ENCODE measurements at regions not wholly inside any gene's neighbourhood (a gene's known extent, or its start where the extent isn't known, plus 50 kb on each side); places are given as distances from the start of the nearest gene placed in this dataset.

DNA sequence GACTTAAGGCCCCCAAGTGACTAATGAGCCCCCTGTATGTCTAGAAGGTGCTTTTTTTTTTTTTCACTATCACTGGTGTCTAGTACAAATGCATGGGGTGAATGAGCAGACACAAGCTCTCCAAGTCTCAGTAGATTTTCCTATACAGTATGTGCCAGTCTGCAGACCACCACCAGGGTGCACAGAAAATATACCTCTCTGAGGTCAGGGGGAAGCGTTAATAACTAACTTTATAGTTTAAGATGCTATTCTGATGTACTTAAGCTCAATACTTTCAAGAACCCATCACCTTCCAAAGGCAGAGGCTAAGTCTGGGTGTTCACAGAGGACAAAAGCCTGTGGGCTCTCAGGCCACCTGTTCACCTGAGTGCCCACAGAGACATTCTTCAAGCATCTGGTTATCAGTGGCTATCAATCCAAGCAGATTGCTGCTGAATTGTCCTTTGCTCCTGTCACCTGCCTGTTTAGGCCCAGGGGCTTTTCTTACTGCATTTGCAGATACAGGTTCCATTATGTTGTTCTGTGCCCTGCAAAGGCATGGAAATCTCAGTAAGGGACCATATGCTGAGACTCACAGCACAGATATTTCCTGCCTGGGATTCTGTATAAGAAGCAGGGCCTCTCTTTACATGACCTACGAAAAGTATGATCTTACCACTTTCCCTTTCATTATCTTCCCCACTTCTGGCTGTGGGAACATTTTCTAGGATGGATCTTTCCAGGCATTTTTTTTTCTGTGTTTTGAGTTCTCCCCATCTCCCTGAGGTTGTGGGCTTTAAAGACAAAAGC is 534.6 kb downstream of the TNS1 start:
- no peak for DNase-seq

DNA sequence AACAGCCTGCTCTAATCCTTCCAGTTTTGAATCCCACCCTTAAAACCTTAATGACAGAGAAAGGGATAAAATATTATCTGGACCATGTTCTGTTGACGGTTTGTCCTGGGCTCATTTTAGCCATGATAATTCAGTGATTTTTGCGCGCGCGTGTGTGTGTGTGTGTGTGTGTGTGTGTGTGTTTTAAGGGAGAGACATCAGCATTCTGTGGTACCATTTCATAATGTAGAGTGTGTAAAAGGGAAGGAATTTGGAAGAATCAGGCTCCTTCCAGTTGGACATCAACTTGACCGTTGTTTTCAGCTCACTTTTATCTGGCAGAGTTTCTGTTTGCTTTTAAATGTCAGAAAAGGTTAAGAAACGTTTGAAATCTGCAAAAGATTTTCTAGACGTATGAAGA is 535.5 kb downstream of the TNS1 start:
- no peak for DNase-seq

DNA sequence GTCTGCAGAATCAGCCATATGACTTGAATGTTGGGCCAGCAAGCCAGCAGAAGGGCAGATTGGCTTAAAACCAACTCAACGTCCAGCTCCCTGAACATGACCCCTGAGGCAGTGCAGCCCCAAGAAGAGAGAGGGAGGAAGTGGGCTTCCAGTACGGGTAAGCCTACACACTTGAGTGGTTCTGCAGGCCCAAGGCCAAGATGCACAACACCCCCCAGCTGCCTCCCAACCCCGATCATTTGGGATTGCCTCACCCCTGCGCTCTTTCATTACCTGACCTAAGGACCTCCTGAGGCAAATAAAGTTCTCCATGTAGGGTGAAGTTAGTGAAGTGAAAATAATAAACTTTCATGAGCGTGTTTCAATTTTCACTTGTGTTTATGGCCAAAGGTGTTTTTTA is 536.0 kb downstream of the TNS1 start:
- DNase-seq, result no peak

DNA sequence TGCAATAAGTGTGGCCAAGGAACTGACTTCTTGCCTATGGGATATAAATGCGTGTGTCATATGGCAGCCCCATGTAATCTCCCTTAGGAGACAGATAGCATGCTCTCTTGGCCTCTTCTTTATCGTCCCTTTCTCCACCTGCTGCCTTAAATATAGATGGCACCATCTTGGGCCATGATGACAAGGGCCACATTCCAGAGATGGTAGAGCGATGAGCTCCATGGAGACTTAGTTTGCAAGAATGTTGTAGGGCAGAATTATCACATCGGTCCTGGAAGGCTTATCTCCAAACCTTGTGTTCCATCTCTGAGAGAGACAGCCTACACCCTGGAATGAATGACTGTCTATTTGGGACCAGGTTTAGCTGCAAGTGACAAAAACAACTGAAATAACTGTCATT is 536.7 kb downstream of the TNS1 start:
- no peak for DNase-seq

DNA sequence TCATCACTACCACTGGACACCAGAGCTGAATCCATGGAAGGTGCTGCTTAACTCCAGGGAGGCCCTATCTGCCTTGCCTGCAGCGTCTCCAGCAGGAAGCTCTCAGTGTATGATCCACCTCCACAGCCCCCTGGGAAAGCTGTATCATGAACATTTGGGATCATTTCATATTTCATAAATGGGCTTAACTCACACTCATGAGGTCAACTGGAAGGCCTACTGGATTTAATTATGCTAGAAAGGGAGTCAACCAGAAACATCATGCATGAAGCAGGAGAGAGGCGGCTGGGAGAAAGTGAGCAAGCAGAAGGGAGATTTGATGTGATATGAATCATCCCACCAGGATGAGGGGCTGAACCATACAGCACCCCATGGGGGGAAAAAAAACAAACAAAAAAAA is 537.7 kb downstream of the TNS1 start:
- DNase-seq, result no peak

DNA sequence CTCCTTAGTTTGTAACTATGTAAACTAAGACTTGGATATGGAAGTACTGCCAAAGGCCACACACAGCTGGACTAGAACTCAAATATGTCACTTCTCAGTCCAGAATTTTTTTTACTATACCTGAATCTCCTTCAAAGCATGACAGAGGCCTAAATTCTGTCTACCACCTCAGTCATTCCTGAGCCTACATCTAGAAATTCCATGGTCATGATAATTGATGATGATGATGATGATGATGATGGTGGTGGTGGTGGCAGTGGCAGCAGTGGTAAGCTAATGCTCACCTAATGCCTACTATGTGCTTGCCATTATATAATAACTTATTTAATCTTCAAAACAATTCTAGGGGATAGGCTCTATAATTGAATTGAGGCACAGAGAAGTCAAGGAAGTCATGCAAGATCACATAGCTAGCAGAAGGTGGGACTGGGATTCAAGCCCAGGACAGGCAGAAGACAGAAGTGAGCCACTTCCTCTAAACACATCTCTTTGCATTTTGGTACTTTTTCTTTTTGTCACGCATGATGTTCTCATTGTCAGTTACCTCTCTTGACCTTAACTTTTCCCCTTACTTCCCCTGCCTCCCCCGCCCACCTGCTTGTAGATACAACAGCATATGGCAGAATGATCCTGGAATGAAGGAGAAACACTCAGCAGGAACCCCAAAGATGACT is 539.3 kb downstream of the TNS1 start:
- no peak for DNase-seq

DNA sequence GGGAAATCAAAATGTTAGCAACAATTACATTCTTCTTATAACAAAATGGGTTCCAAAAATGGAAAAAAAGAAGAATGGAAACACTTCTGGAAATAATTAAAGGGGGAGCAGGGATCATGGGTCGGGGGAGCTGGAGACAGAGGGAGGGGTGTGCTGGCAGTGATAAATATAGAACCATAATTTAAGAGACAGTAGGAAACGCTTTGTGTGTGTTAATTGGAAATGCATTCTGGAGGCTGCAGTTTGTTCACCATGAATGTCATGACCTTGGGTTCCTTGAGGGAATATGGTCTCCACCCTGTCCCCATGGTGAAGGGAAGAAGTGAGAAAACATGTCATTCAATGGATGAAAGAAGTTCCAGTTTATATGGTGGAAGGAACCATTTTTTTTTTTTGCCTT is 540.7 kb downstream of the TNS1 start:
- DNase-seq, result no peak

DNA sequence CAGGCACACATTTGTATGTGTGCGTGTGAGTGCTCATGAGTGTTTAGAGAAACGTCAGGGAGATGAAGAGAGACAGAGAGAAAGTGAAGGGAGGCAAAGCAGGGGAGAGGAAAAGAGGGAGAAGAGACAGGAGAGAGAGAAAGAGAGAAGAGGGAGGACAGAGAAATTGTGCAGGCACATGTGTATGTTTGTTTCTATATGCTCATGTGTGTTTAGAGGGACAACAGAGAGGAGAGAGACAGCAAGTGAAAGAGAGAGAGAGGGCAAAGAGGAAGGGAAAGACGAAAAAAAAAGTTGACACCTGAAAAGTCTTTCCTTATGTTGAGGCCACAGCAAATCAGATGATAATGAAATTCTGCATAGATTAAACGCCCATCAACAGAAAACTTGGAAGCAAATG is 541.1 kb downstream of the TNS1 start:
- no peak for DNase-seq

DNA sequence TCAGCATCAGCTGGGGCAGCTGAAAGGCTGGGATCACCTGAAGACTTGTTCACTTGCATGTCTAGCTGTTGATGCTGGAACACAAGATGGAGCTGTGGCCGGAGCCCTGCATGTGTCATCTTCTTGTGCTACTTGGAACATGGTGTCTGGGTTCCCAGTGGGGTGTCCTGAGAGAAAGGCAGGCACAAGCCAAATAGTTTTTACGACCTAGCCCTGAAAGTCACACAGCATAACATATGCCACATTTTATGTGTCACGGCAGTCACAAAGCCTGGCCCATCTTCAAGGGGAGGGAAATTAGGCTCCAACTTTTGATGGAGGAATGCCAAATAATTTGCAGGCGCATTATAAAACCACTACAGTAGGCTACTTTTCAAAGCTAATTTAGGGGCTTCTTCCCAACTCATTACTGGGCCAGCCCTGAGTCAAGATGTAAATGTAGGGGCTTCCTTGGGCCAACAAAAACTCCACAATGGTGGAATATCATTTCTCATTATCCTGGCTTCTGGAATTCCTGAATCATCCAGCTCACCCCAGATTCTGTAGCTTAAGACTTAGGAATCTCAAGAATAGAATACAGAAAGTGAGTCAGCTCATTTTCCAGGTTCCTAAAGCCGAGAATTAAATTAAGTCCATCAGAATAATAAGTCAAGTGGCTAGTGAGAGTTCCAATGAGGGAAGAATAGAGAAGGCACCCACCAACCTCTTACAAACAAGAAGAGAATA is 543.0 kb downstream of the TNS1 start:
- DNase-seq, result no peak

DNA sequence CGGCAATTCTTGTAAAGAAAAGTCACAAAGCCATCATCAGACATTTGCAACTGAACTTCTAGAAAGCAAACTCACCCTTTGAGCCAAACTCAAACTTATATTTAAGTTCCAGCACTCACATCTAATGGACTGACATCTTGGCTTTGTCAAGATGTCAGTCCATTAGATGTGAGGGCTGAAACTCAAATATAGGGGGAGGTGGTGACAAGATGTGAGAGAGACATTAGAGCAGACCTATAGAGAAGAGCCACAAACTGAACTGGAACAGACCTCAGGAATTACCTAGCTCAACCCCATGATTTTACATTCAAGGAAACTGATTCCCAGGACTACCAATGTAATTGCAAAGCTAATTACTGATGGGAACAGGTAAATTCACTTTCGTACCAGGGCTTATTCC is 543.8 kb downstream of the TNS1 start:
- no peak for DNase-seq

DNA sequence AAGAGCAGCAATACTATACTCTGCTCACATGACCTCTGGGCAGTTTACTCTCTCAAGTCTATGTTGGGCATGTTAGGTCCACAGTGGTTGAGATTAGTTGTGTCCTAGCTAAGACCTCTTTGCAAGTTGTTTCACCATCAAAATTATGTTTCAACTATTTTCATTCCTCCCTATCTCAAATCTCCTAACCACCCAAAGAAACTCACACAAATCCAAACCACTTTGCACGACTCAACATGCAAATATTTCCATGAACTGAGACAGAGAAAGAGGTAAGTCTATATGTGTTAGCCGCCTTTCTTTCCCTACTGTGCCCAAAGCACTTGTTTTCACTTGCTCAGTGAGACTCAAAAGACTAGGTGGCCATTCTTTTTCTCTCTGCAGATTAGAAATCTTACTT is 546.8 kb downstream of the TNS1 start:
- DNase-seq, result no peak

DNA sequence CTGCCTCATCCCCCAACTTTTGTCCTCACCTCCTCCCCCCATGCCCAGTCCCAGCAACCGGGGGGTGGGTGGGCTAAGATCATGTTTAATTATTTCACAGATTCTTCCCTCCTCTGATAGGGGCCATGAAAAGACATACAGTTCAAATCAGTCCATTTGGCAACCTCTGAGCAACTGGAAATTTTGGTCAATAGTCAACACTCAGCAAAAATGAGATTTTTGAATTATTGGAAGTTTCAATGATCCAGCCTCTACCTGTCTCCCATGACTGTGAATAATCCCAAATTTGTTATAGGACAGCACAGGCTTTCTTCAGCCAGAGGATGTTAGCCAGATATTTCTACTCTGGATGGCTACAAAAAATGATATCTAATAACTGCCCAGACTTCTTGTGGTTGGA is 549.9 kb downstream of the TNS1 start:
- DNase-seq, result no peak

DNA sequence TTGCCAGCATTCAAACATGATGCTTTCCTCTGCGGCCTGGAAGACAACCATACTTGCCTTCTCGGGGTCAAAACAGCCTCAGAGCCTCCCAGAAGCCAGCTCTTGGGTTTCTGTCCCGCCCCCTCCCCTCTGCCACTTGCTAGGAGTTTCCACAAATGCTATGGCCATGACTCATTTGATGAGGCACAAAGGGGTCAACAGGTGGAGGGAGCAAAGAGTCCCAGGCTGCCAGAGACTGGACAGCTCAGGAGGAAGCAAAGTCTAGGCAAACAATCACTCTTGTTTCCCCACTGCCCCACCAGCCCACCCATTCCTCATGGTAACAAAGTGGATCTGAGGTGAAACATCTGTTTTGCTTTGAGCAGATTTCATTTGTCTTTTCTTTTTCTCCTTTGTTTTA is 551.1 kb downstream of the TNS1 start:
- no peak for DNase-seq

DNA sequence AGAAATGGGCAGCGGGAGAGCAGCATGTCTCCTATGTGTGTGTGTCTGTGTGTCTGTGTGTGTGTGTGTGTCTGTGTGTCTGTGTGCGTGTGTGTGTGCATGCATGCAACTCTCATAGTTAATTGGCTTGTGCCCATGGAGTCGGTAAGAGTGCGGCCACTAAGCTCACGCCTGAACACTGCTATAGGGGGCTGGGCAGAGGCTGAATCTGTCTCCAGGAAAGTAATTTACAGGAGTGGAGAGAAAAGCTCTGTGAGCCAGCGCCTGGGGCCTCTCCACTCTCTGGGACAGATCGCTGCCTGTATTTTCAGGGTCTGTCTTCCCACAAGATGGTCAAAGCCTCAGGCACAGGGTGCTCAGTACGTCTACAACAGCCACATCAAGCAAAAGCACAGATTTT is 553.4 kb downstream of the TNS1 start:
- no peak for DNase-seq

DNA sequence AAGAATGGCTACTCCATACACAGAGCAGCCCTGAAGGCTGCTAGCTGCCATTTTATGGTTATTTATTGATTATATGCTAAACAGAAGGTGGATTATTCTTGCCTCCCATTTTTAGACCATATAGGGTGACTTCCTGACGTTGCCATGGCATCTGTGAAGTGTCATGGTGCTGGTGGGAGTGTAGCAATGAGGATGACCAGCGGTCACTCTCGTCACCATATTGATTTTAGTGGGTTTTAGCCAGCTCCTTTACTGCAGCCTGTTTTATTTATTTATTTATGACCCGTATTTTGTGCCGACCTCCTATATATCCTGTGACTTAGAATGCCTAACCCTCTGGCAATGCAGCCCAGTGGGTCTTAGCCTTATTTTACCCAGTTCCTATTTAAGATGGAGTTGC is 553.9 kb downstream of the TNS1 start:
- DNase-seq, result no peak

DNA sequence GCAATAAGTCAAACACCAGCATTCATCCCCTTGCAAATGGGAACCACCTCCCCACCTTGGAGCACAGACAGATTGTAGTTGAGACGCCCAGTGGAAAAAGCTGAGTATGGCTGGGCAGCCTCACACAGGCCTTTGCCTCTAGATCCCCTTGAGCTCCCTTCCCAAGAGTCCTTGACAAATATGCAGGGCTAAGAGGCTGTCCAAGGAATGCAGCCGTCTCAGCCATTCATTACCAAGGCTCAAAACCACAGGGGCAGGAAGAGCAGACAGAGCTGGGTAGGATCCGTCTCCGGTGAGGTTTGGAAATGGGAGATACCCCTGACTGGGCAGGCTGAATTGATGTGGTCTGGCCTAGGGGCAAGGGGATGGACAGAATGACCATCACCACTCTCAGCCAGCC is 557.1 kb downstream of the TNS1 start:
- DNase-seq, result no peak

DNA sequence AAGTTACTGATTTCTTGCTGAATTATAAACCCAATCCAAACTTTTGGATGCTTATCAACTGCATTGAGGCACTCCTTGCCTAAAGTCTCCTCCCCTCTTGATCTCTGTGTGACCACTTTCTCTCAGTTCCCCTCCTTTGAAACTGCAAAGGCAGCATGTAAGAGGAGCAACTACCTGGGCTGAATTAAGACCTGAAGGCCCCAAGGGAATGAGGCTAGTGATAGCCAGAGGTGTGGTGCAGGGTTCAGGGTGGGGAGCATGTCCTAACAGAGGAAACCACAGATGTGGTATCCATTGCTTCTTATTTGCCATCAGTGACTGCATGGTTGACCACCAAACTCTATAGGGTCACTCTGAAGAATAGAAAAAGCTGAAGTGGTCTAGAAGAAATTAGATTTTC is 557.9 kb downstream of the TNS1 start:
- DNase-seq, result no peak

DNA sequence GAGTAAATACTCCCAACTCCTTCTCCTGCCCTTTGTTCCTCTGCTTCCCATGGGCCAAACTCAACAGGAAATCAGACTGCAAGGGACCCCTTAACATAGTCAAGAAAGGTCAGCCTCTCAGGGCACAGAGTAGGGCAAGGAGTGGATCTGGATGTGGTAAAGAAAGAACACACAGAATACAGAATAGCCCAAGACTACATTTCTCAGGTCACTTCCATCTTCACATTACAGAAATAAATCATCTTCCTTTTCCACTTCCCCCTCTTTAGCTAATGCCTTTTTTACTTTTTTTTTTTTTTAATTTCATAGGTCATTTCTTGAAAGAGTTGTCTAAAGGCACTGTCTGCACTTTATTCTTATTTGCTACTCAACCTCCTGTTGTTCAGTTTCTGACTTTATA is 558.3 kb downstream of the TNS1 start:
- no peak for DNase-seq

DNA sequence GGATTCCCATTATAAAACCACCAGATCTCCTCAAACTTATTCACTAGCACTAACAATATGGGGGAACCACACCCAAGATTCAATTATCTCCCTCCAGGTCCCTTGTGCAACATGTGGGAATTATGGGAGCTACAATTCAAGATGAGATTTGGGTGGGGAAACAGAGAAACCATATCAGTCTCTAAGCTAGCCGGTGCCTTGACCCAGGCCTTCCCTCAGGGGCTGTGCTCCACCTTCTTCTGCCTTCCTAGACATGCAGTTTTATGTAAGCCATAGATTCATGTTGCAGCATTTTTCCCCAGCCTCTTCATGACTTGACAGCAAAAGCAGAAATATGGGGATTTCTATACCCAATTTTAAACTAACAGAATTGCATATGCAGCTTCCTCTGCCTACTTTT is 559.2 kb downstream of the TNS1 start:
- no peak for DNase-seq

DNA sequence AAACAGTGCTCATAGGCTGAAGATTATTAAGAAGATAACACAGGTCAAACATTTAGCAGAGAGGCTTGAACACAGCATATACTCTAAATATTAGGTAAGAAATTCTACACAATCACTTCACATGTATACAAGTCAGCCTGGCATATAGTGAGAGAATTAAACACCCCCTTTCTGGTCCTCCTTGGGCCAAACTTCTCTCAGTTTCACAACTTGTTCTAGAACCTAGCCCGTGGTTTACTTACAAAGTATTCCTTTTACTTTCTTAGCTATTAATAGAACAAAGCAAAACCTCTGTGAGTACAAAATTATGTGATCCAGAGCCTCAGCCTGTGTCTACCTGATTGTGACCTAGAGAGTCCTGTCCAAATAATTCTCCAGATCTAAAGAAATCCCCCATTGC is 562.8 kb downstream of the TNS1 start:
- DNase-seq, result no peak

DNA sequence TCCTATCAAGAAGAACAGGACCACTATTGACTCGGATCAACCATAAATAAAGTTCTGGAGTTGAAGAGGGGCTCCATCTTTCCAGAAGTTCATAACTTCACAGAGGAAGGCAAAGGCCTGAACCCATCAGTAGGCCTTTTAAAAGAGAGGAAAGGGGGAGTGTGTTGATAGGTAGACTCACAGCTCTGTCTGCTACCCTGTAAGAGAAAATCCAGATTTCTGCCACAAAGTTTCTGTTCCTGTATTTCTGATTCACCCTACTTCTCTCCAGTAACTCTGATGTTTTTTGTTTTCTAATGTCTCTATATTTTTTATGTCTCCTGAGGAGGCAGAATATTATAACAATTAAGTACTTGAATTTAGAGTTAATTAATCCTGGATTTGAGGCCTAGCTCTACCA is 564.0 kb downstream of the TNS1 start:
- no peak for DNase-seq

DNA sequence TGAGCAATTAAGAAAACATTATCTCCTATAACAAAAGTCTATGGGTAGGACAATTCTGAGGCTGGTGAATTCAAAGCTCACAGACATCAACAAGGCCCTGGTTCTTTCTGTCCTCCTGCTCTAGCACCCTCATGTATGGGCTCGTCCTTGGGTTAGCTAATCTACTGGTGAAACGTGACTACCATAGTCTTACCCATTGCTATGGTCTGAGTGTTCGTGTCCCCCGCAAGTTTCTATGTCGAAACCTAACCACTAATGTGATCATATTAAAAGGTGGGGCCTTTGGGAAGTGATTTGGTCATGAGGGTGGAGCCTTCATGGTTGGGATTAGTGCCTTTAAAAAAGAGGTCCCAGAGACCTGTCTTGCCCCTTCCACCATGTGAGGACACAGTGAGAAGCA is 564.7 kb downstream of the TNS1 start:
- no peak for DNase-seq

DNA sequence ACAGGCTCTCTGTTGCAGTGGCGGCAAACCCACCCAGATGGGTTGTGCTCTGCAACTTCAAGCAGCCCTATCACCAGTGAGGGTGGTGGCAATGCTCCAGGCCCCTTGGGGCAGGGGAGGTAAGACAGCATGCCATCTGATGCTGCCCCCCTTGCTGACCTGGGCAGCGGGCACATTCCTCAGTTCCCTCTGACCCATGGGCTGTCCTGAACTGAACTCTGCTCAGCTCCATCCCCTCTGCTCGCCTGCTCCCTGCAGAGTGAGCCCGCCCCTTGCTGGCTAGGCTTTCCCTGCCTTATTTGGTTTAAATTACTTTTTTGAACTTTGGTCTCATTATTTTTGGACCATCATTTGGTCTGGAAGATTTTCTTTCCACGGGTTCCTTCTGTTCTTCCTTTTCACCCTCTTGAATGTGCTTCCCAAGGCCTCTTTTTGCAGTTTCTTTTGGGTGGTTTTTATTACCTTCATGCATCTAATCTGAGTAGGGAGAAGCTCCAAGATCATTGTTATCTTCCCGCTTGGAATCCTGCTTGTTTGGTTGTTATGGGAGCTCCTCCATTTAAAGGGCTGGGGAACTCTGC is 565.4 kb downstream of the TNS1 start:
- no peak for DNase-seq

DNA sequence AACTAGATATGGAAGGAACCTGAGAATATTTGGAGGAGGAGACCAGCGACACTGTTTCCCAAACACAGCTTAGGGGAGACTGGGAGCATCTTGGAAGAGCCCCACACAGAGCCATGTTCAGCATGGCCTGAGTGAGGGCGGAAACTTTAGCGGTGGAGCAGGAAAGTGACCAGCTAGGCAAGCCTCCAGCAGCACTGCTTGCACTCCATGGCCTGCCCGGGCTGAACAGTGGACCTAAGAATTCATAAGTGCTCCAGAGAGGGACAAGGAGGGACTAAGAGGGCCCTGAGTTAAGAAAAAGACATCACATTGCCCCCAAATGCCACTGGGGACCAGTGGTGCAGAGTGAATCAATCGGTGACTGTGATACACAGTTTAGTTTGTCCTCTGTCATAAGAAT is 566.4 kb downstream of the TNS1 start:
- DNase-seq, result no peak

All from CD4-positive, alpha-beta T cell treated with Interleukin-17A for 4 hours (primary cell).